K562 (cell line): ENCODE measurements at regions not wholly inside any gene's neighbourhood (a gene's known extent, or its start where the extent isn't known, plus 50 kb on each side); places are given as distances from the start of the nearest gene placed in this dataset.

Source experiments
- ATAC-seq: fragments of 200-7000 bp; cut with Tn5 transposase; 3 replicates; pipeline ENCODE4 v1.9.1; 2020; ENCODE audit warnings: moderate library complexity
- BruUV-seq: library from RNA; stranded (reverse); fragments of 400-500 nt; replicated peaks from 2 replicates; lab custom pipeline; 2021; lab: Mats Ljungman, UMichigan
- CTCF ChIA-PET: fragments of 300-600 bp; formaldehyde crosslinking; extraction: SDS; loops from one replicate; lab custom pipeline; 2021; ENCODE audit warnings: low intra/inter-chr PET ratio; lab: Yijun Ruan, JAX
- POLR2A ChIA-PET: fragments of 300-600, 350-650 bp; sonication (Branson Sonifier 250); formaldehyde crosslinking; extraction: SDS; loops from one replicate; lab custom pipeline; 2021; ENCODE audit warnings: antibody characterized with exemption, inconsistent platforms; lab: Yijun Ruan, JAX
- DNase-seq, 4 experiments: peaks; one replicate each; pipeline versions ENCODE4 v3.0.0 to v3.0.0-alpha.2; 2011 to 2018; ENCODE audit warnings: low spot score in 3 of 4, mixed read lengths in 3 of 4; ENCODE audit errors: extremely low read depth in 1 of 4
- FAIRE-seq: peaks from 2 replicates; lab custom pipeline; 2011; peaks lifted over from hg19 to GRCh38; lab: Jason Lieb, UNC
- H2AFZ ChIP-seq: 2 replicates; pipeline ENCODE4 v1.6.0; 2011; ENCODE audit warnings: low read depth, low read length, control low read depth, inconsistent platforms
- H3K27ac ChIP-seq: fragments of 200-600 bp; 3 replicates; pipeline ENCODE4 v1.8.0; 2011; ENCODE audit warnings: low read depth, mild to moderate bottlenecking, control low read depth, inconsistent platforms, low read length, moderate library complexity, mixed read lengths; ENCODE audit errors: extremely low read depth
- H3K27me3 ChIP-seq, 2 experiments: fragments of 300-600 bp in 1 of 2; 2 replicates in 1 of 2; 3 replicates in 1 of 2; pipeline versions ENCODE4 v1.6.0 to v1.8.0; 2011; ENCODE audit warnings: inconsistent platforms in 2 of 2, low read length in 2 of 2, mild to moderate bottlenecking in 1 of 2, mixed read lengths in 1 of 2, moderate library complexity in 1 of 2; ENCODE audit not compliant: control insufficient read depth in 2 of 2, insufficient read depth in 2 of 2
- H3K36me3 ChIP-seq: fragments of 300-600 bp; 3 replicates; pipeline ENCODE4 v1.8.0; 2011; ENCODE audit warnings: mild to moderate bottlenecking, low read length, inconsistent platforms; ENCODE audit not compliant: control insufficient read depth, insufficient read depth
- H3K4me1 ChIP-seq, 2 experiments: fragments of 200-600 bp in 1 of 2; replicated peaks in 1 of 2; 2 replicates in 1 of 2; 3 replicates in 1 of 2; pipeline versions ENCODE4 v1.5.1 to v1.8.0; 2011; ENCODE audit warnings: inconsistent platforms in 2 of 2, low read length in 2 of 2, mild to moderate bottlenecking in 1 of 2, mixed read lengths in 1 of 2, moderate library complexity in 1 of 2; ENCODE audit not compliant: control insufficient read depth in 2 of 2, insufficient read depth in 2 of 2
- H3K4me2 ChIP-seq: 2 replicates; pipeline ENCODE4 v1.6.1; 2011; ENCODE audit warnings: low read length, control low read depth, inconsistent platforms, mixed read lengths; ENCODE audit not compliant: insufficient read depth
- H3K4me3 ChIP-seq: fragments of 200-600 bp; sonication (generic), shearing (Covaris generic); 2 replicates; pipeline ENCODE4 v1.5.1; 2016; ENCODE audit warnings: control low read depth, inconsistent platforms
- H3K79me2 ChIP-seq: fragments of 200-600 bp; 3 replicates; pipeline ENCODE4 v1.8.0; 2011; ENCODE audit warnings: low read length, inconsistent platforms; ENCODE audit not compliant: control insufficient read depth, insufficient read depth
- H3K9ac ChIP-seq, 2 experiments: 2 replicates each; pipeline versions ENCODE4 v1.6.0 to v1.6.1; 2011; ENCODE audit warnings: low read depth in 2 of 2, low read length in 2 of 2, control low read depth in 1 of 2, inconsistent platforms in 1 of 2, mild to moderate bottlenecking in 1 of 2, mixed read lengths in 1 of 2; ENCODE audit not compliant: insufficient read depth in 1 of 2
- H3K9me1 ChIP-seq: one replicate; pipeline ENCODE4 v1.6.0; 2011; ENCODE audit warnings: inconsistent platforms, mild to moderate bottlenecking, low read length, moderate library complexity; ENCODE audit not compliant: control insufficient read depth, insufficient read depth
- H3K9me3 ChIP-seq: replicated peaks from 2 replicates; pipeline ENCODE4 v1.5.1; 2011; ENCODE audit warnings: low read depth, low read length, inconsistent platforms; ENCODE audit not compliant: control insufficient read depth, insufficient read depth
- H4K20me1 ChIP-seq: replicated peaks from 2 replicates; pipeline ENCODE4 v1.6.1; 2011; ENCODE audit warnings: low read length, inconsistent platforms, mixed read lengths; ENCODE audit not compliant: control insufficient read depth, insufficient read depth
- BHLHE40 ChIP-seq: IDR thresholded peaks from 2 replicates; pipeline ENCODE4 v1.6.1; 2011; ENCODE audit warnings: low read length, improper control_type of control experiment
- CBFA2T2 ChIP-seq: fragments of 450-650 bp; conservative IDR thresholded peaks from 2 replicates; pipeline ENCODE4 v1.6.1; 2017; ENCODE audit warnings: mild to moderate bottlenecking
- CSDE1 ChIP-seq, 2 experiments: fragments of 450-650 bp; IDR thresholded peaks; 2 replicates each; pipeline ENCODE4 v1.6.1; 2016; ENCODE audit warnings: mild to moderate bottlenecking in 1 of 2
- ETV6 ChIP-seq, 3 experiments: fragments of 150-350 bp in 1 of 3; sonication (generic) in 1 of 3; formaldehyde crosslinking in 1 of 3; IDR thresholded peaks; 2 replicates each; pipeline versions ENCODE4 v1.6.1 to v1.8.0; 2014 to 2022; ENCODE audit warnings: borderline replicate concordance in 2 of 3, low read depth in 2 of 3, antibody characterized with exemption in 1 of 3, low read length in 1 of 3, mild to moderate bottlenecking in 1 of 3, missing genetic modification reagents in 1 of 3
- FOXO4 ChIP-seq: fragments of 450-650 bp; formaldehyde crosslinking; IDR thresholded peaks from 2 replicates; pipeline ENCODE4 v1.4.0; 2020; ENCODE audit warnings: mild to moderate bottlenecking, moderate library complexity
- GTF2B ChIP-seq: IDR thresholded peaks from 2 replicates; pipeline ENCODE4 v1.6.1; 2011; ENCODE audit not compliant: insufficient read length; ENCODE audit errors: extremely low read depth
- KDM5B ChIP-seq: fragments of 200-600 bp; sonication (generic); IDR thresholded peaks from 2 replicates; pipeline ENCODE4 v1.6.1; 2012; ENCODE audit warnings: low read depth, mild to moderate bottlenecking, moderate library complexity, low read length, control low read depth, inconsistent platforms; ENCODE audit not compliant: insufficient replicate concordance
- MED1 ChIP-seq: sonication (generic); formaldehyde crosslinking; IDR thresholded peaks from 2 replicates; pipeline ENCODE4 v1.8.1; 2023; ENCODE audit warnings: missing genetic modification reagents, borderline replicate concordance
- PTBP1 ChIP-seq: fragments of 200-400 bp; formaldehyde crosslinking; IDR thresholded peaks from 2 replicates; pipeline ENCODE4 v1.6.1; 2017; ENCODE audit warnings: low read depth, low read length
- RBFOX2 ChIP-seq: fragments of 200-400 bp; formaldehyde crosslinking; IDR thresholded peaks from 2 replicates; pipeline ENCODE4 v1.6.1; 2017; ENCODE audit warnings: low read depth, mild to moderate bottlenecking, low read length, moderate library complexity
- TEAD4 ChIP-seq, 2 experiments: sonication (generic) in 1 of 2; formaldehyde crosslinking in 1 of 2; IDR thresholded peaks; 2 replicates each; pipeline versions ENCODE4 v1.6.1 to v1.8.0; 2012 to 2022; ENCODE audit warnings: borderline replicate concordance in 1 of 2, inconsistent platforms in 1 of 2, low read length in 1 of 2, mild to moderate bottlenecking in 1 of 2, missing genetic modification reagents in 1 of 2
- ZNF124 ChIP-seq: sonication (generic); formaldehyde crosslinking; IDR thresholded peaks from 2 replicates; pipeline ENCODE4 v1.8.1; 2022; ENCODE audit warnings: missing genetic modification reagents
- ZNF133 ChIP-seq: fragments of 250-450 bp; sonication (Bioruptor Pico); IDR thresholded peaks from 2 replicates; pipeline ENCODE4 v1.4.0; 2020; ENCODE audit warnings: mild to moderate bottlenecking
- ZNF76 ChIP-seq: fragments of 250-450 bp; sonication (Bioruptor Pico); IDR thresholded peaks from 2 replicates; pipeline ENCODE4 v1.4.0; 2020; ENCODE audit warnings: mild to moderate bottlenecking, moderate library complexity, borderline replicate concordance
- ZZZ3 ChIP-seq: fragments of 450-650 bp; IDR thresholded peaks from 2 replicates; pipeline ENCODE4 v1.6.1; 2016; ENCODE audit warnings: antibody characterized with exemption, mild to moderate bottlenecking, moderate library complexity
- WGBS: fragments of 100-300 bp; shearing (Covaris generic); methylation state at CpG from one replicate; pipeline ENCODE4 v1.1.6; 2016; ENCODE audit warnings: low coverage, mixed read lengths; ENCODE audit not compliant: insufficient coverage; ENCODE audit errors: missing lambda C conversion rate; 5-methylcytosine and 5-hydroxymethylcytosine counted together
- in situ Hi-C: fragments of 300-500 bp; cut with MboI; formaldehyde crosslinking; loops from 4 replicates; pipeline ENCODE4 v1.15.0; 2018; ENCODE audit warnings: inconsistent platforms, mixed read lengths
- intact Hi-C: fragments of 100-400 bp; cut with micrococcal nuclease; formaldehyde crosslinking; loops from 2 replicates; pipeline ENCODE4 v1.14.2; 2022
- TF ChIP-seq, protein P1 (sequence below), 2 experiments: fragments of 450-650 bp; IDR thresholded peaks; 2 replicates each; pipeline ENCODE4 v1.6.1; 2016

DNA sequence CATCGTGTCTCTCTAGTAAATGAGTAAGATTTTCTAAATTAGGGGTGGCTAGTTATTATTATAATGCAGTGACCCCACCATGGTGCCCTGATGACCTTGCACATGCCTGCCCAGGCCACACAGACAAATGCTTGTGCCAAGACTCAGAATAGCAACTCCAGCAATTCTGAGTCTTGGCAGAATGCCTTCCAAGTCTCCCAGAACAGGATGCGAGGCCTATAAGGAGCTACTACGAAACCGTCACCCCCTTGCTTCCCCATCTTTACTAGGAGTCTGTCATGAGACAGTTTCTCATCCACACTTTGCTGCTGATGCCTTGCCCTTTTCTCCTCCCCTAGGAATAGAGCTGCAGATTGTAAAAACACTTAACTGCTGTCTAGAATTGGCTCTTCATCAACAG is 559.9 kb downstream of the TRHDE start:
- no peaks in the 10 kb centered on the region for H3K79me2 ChIP-seq
- DNase-seq, result no peak
- ATAC-seq, result no peak
- no peak overlapping the region for H3K27ac ChIP-seq
- H2AFZ ChIP-seq, result no peak overlapping the region
- ChIA-PET POLR2A (no interaction called here), CTCF (no interaction called here)
- in situ Hi-C loops, result no loop called here
- H3K36me3 ChIP-seq, result no peaks in the 10 kb centered on the region
- no peaks in the 10 kb centered on the region for H3K27me3 ChIP-seq
- 0% methylated on average over 4 of the region's 4 CpGs for WGBS
- no peaks in the 10 kb centered on the region for H3K9me1 ChIP-seq
- no peaks in the 10 kb centered on the region for H3K9me3 ChIP-seq
- TF ChIP-seq TEAD4 (IDR thresholded peaks at IDR 0.05; ENCODE audit: low read length) (no peak), TEAD4 (CRISPR knock-in tag; IDR thresholded peaks at IDR 0.05; ENCODE audit: borderline replicate concordance) (no peak), ZNF76 (CRISPR knock-in tag) (no peak), ZZZ3 (no peak), ZNF124 (CRISPR knock-in tag) (no peak), KDM5B (no peak), CBFA2T2 (no peak), ETV6 (IDR thresholded peaks at IDR 0.05; ENCODE audit: borderline replicate concordance in 1 of 2, low read depth in 2 of 2, low read length in 1 of 2) (no peak), ETV6 (CRISPR knock-in tag; IDR thresholded peaks at IDR 0.05; ENCODE audit: borderline replicate concordance) (no peak), GTF2B (no peak), MED1 (no peak), RBFOX2 (no peak), PTBP1 (no peak), ZNF133 (CRISPR knock-in tag) (no peak), BHLHE40 (no peak), CSDE1 (IDR thresholded peaks at IDR 0.05) (no peak), FOXO4 (CRISPR knock-in tag) (no peak)
- TF ChIP-seq, protein P1, sequence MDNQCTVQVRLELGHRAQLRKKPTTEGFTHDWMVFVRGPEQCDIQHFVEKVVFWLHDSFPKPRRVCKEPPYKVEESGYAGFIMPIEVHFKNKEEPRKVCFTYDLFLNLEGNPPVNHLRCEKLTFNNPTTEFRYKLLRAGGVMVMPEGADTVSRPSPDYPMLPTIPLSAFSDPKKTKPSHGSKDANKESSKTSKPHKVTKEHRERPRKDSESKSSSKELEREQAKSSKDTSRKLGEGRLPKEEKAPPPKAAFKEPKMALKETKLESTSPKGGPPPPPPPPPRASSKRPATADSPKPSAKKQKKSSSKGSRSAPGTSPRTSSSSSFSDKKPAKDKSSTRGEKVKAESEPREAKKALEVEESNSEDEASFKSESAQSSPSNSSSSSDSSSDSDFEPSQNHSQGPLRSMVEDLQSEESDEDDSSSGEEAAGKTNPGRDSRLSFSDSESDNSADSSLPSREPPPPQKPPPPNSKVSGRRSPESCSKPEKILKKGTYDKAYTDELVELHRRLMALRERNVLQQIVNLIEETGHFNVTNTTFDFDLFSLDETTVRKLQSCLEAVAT (IDR thresholded peaks at IDR 0.05), result no peak
- TF ChIP-seq, all 486 proteins: peak for 0
- H3K4me2 ChIP-seq, result no peak overlapping the region
- H3K4me3 ChIP-seq, result no peak overlapping the region
- H3K9ac ChIP-seq, result no peak overlapping the region
- no TSS peak for BruUV-seq
- no peaks in the 10 kb centered on the region for H3K4me1 ChIP-seq
- intact Hi-C loops, result no loop called here
- no peak for FAIRE-seq
- H4K20me1 ChIP-seq, result no peaks in the 10 kb centered on the region
